Ectodermal cell (in vitro differentiated cells): ENCODE measurements at regions not wholly inside any gene's neighbourhood (a gene's known extent, or its start where the extent isn't known, plus 50 kb on each side); places are given as distances from the start of the nearest gene placed in this dataset.
"Not testable (repeated sequence)": the region's sequence is repeated elsewhere in the genome, so short reads cannot be mapped to it uniquely, and the experiment has no call there.

Experiments used
- H3K27ac ChIP-seq: 2 replicates; pipeline ENCODE4 v1.7.0; 2013; ENCODE audit warnings: mild to moderate bottlenecking, low read depth, low read length; ENCODE audit not compliant: insufficient read depth, poor library complexity, severe bottlenecking
- H3K27me3 ChIP-seq: 2 replicates; pipeline ENCODE4 v1.7.0; 2013; ENCODE audit warnings: mild to moderate bottlenecking, low read length; ENCODE audit not compliant: insufficient read depth, control insufficient read depth, poor library complexity, severe bottlenecking
- H3K36me3 ChIP-seq: one replicate; pipeline ENCODE4 v1.7.0; 2013; ENCODE audit warnings: low read length; ENCODE audit not compliant: control insufficient read depth, insufficient read depth
- H3K4me1 ChIP-seq: one replicate; pipeline ENCODE4 v1.7.0; 2013; ENCODE audit warnings: low read length; ENCODE audit not compliant: control insufficient read depth, insufficient read depth
- H3K4me3 ChIP-seq: 2 replicates; pipeline ENCODE4 v1.7.0; 2013; ENCODE audit warnings: low read depth, low read length, control low read depth; ENCODE audit not compliant: insufficient read depth
- H3K9me3 ChIP-seq: 2 replicates; pipeline ENCODE4 v1.7.0; 2013; ENCODE audit warnings: mild to moderate bottlenecking, low read length, moderate library complexity; ENCODE audit not compliant: control insufficient read depth
- WGBS, 2 experiments: methylation state at CpG; one replicate each; pipeline ENCODE4 v1.1.7; 2013; ENCODE audit warnings: missing lambda C conversion rate in 2 of 2; 5-methylcytosine and 5-hydroxymethylcytosine counted together

- no peaks in the 10 kb centered on the region for H3K27me3 ChIP-seq
- 92% methylated on average over 7 of the region's 7 CpGs for WGBS, 2 experiments
- H3K9me3 ChIP-seq = no peaks in the 10 kb centered on the region
- no peaks in the 10 kb centered on the region for H3K36me3 ChIP-seq
- H3K4me3 ChIP-seq = no peak overlapping the region
- H3K4me1 ChIP-seq = no peaks in the 10 kb centered on the region
- H3K27ac ChIP-seq = no peak overlapping the region
Measured at GRCh38 chr1:239098400-239099037, 287.8 kb upstream of the CHRM3 start.

- 91 to 98% methylated on average over 2 to 3 of the region's 3 CpGs for WGBS, 2 experiments
- Histone ChIP-seq H3K4me3 (no peak overlapping the region), H3K36me3 (no peaks in the 10 kb centered on the region), H3K9me3 (no peaks in the 10 kb centered on the region), H3K27ac (no peak overlapping the region), H3K4me1 (no peaks in the 10 kb centered on the region), H3K27me3 (no peaks in the 10 kb centered on the region)
Measured at GRCh38 chr1:239091537-239091936, 294.8 kb upstream of the CHRM3 start.

GRCh38 chr1:239084459-239085080 is 301.8 kb upstream of the CHRM3 start:
- Histone ChIP-seq H3K27me3 (no peaks in the 10 kb centered on the region), H3K4me1 (no peaks in the 10 kb centered on the region), H3K27ac (no peak overlapping the region), H3K4me3 (no peak overlapping the region), H3K36me3 (no peaks in the 10 kb centered on the region), H3K9me3 (no peaks in the 10 kb centered on the region)
- WGBS, 2 experiments = 89 to 95% methylated on average over 2 of the region's 2 CpGs

GRCh38 chr1:239081947-239082346 is 304.4 kb upstream of the CHRM3 start:
- H3K27ac ChIP-seq, H3K36me3 ChIP-seq, H3K9me3 ChIP-seq, H3K4me3 ChIP-seq, H3K4me1 ChIP-seq, H3K27me3 ChIP-seq: not testable (repeated sequence)
- 72 to 88% methylated on average over 2 of the region's 3 CpGs for WGBS, 2 experiments

GRCh38 chr1:239067480-239067879 is 318.9 kb upstream of the CHRM3 start:
- no peak overlapping the region for H3K4me3 ChIP-seq
- no peak overlapping the region for H3K27ac ChIP-seq
- no peaks in the 10 kb centered on the region for H3K27me3 ChIP-seq
- H3K4me1 ChIP-seq = no peaks in the 10 kb centered on the region
- no peaks in the 10 kb centered on the region for H3K9me3 ChIP-seq
- H3K36me3 ChIP-seq = no peaks in the 10 kb centered on the region

- no CpG with 5 or more reads among the region's 1 CpG for WGBS, 2 experiments
- no peaks in the 10 kb centered on the region for H3K27me3 ChIP-seq
- no peaks in the 10 kb centered on the region for H3K4me1 ChIP-seq
- H3K9me3 ChIP-seq = no peaks in the 10 kb centered on the region
- H3K4me3 ChIP-seq = no peak overlapping the region
- no peaks in the 10 kb centered on the region for H3K36me3 ChIP-seq
- H3K27ac ChIP-seq = no peak overlapping the region
Measured at GRCh38 chr1:239067058-239067457, 319.3 kb upstream of the CHRM3 start.

- no peaks in the 10 kb centered on the region for H3K36me3 ChIP-seq
- H3K27ac ChIP-seq = no peak overlapping the region
- H3K27me3 ChIP-seq = no peaks in the 10 kb centered on the region
- WGBS, 2 experiments = 49 to 62% methylated on average over 5 to 7 of the region's 7 CpGs
- H3K4me1 ChIP-seq = no peaks in the 10 kb centered on the region
- H3K9me3 ChIP-seq = no peaks in the 10 kb centered on the region
- no peak overlapping the region for H3K4me3 ChIP-seq
Measured at GRCh38 chr1:239061770-239062169, 324.6 kb upstream of the CHRM3 start.

- 86 to 87% methylated on average over 6 of the region's 6 CpGs for WGBS, 2 experiments
- no peaks in the 10 kb centered on the region for H3K36me3 ChIP-seq
- H3K4me3 ChIP-seq = no peak overlapping the region
- H3K27me3 ChIP-seq = no peaks in the 10 kb centered on the region
- H3K9me3 ChIP-seq = no peaks in the 10 kb centered on the region
- no peak overlapping the region for H3K27ac ChIP-seq
- no peaks in the 10 kb centered on the region for H3K4me1 ChIP-seq
Measured at GRCh38 chr1:239058190-239058589, 328.2 kb upstream of the CHRM3 start.

- H3K4me3 ChIP-seq = no peak overlapping the region
- H3K4me1 ChIP-seq = no peaks in the 10 kb centered on the region
- H3K9me3 ChIP-seq = no peaks in the 10 kb centered on the region
- H3K27me3 ChIP-seq = no peaks in the 10 kb centered on the region
- no peak overlapping the region for H3K27ac ChIP-seq
- no peaks in the 10 kb centered on the region for H3K36me3 ChIP-seq
- 81 to 88% methylated on average over 3 of the region's 3 CpGs for WGBS, 2 experiments
Measured at GRCh38 chr1:239056940-239057339, 329.4 kb upstream of the CHRM3 start.

GRCh38 chr1:239053279-239053678 is 333.1 kb upstream of the CHRM3 start:
- Histone ChIP-seq H3K4me1 (no peaks in the 10 kb centered on the region), H3K27me3 (no peaks in the 10 kb centered on the region), H3K36me3 (no peaks in the 10 kb centered on the region), H3K4me3 (no peak overlapping the region), H3K27ac (no peak overlapping the region), H3K9me3 (no peaks in the 10 kb centered on the region)
- WGBS, 2 experiments = 89 to 91% methylated on average over 3 of the region's 3 CpGs

- Histone ChIP-seq H3K9me3 (no peaks in the 10 kb centered on the region), H3K27ac (no peak overlapping the region), H3K27me3 (no peaks in the 10 kb centered on the region), H3K36me3 (no peaks in the 10 kb centered on the region), H3K4me3 (no peak overlapping the region), H3K4me1 (no peaks in the 10 kb centered on the region)
Measured at GRCh38 chr1:239049571-239049970, 336.8 kb upstream of the CHRM3 start.
